ENCODE measurements at regions not wholly inside any gene's neighbourhood (a gene's known extent, or its start where the extent isn't known, plus 50 kb on each side); places are given as distances from the start of the nearest gene placed in this dataset.

DNA sequence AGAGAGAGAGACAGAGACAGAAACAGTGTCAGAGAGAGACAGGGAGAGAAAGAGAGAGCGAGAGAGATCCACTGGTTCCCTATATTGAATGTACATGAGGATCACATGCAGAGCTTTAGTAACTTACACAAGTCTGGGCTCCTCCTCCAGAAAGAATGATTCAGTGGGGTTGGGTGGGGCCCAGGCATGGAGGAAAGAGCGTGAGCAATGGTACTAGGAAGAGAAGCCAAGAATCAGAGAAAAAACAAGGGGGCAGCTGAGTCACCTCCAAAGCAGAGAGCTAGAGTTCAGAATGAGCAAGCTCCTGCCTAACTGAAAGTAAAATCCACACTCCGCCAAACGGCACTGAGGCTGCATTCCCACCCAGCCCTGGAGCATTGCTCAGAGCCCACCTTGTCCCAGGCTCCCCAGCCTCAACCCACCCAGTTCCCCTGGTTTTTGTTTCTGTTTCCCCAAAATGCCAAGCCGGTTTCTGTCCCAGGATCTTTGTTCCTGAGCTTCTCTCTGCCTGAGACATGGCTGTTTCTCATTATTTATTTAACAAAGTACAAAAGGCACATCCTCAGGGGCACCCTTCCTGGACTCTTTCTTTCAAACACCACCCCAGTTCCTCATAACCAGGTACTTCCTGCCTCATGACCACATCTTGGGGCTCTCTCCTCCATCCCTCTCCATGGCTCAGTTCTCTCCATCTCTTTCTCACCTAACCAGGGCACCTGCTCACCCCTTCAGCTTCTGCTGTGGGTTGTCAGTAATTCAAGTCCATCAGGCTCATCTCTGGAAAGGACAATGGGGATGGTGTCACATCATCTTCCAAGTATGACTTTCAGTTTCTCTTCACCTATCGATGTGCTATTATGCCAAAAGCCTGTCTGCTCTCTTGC, 670.3 kb upstream of the TBX3 start:
- peak; percentile 22 for DNase-seq (ENCODE audit: low spot score)
- in situ Hi-C loops (cut with MboI; ENCODE audit: low pct_unique_long_range_greater_than_20kb, low sequenced_read_pairs, unreplicated experiment) = no loop called here
- no peak for TF ChIP-seq CTCF (IDR thresholded peaks at IDR 0.05; ENCODE audit: extremely low read depth, insufficient read depth, missing control alignments)

GRCh38 chr12:115353467-115353866, 669.5 kb upstream of the TBX3 start:
- in situ Hi-C loops (cut with MboI; ENCODE audit: low pct_unique_long_range_greater_than_20kb, low sequenced_read_pairs, unreplicated experiment) = no loop called here
- TF ChIP-seq CTCF (IDR thresholded peaks at IDR 0.05; ENCODE audit: extremely low read depth, insufficient read depth, missing control alignments) = no peak

GRCh38 chr12:115351514-115352077, 667.6 kb upstream of the TBX3 start:
- in situ Hi-C loops (cut with MboI; ENCODE audit: low pct_unique_long_range_greater_than_20kb, low sequenced_read_pairs, unreplicated experiment) = no loop called here

More at GRCh38 chr12:115353467-115353866, 669.5 kb upstream of the TBX3 start:
- DNase-seq (ENCODE audit: low spot score) = no peak

GRCh38 chr12:115349711-115350110, 665.7 kb upstream of the TBX3 start:
- no peak for TF ChIP-seq CTCF (IDR thresholded peaks at IDR 0.05; ENCODE audit: extremely low read depth, insufficient read depth, missing control alignments)
- in situ Hi-C loops (cut with MboI; ENCODE audit: low pct_unique_long_range_greater_than_20kb, low sequenced_read_pairs, unreplicated experiment) = no loop called here

More at GRCh38 chr12:115351514-115352077, 667.6 kb upstream of the TBX3 start:
- no peak for DNase-seq (ENCODE audit: low spot score)
- no peak for TF ChIP-seq CTCF (IDR thresholded peaks at IDR 0.05; ENCODE audit: extremely low read depth, insufficient read depth, missing control alignments)

DNA sequence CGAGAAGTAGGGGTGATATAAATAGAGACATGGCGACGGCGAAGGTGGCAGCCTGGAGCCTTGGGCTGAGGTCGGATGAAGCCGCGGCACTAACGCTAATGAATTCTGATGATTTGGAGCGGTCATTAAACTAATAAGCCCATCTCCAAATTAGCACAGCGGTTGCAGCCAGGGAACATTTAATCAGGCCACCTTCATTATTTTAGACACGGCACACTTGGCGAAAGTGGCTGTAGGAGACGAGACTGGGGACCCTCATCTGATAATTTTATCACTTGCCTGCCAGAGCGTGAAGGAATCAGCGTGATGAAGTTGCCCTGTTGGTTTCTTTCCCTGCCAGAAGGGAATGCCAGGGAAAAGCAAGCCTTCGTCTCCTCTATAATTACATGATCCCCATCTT, 664.3 kb upstream of the TBX3 start:
- in situ Hi-C loops (cut with MboI; ENCODE audit: low pct_unique_long_range_greater_than_20kb, low sequenced_read_pairs, unreplicated experiment) = no loop called here
- TF ChIP-seq CTCF (IDR thresholded peaks at IDR 0.05; ENCODE audit: extremely low read depth, insufficient read depth, missing control alignments) = no peak
- no peak for DNase-seq (ENCODE audit: low spot score)

More at GRCh38 chr12:115349711-115350110, 665.7 kb upstream of the TBX3 start:
- DNase-seq (ENCODE audit: low spot score) = no peak

DNA sequence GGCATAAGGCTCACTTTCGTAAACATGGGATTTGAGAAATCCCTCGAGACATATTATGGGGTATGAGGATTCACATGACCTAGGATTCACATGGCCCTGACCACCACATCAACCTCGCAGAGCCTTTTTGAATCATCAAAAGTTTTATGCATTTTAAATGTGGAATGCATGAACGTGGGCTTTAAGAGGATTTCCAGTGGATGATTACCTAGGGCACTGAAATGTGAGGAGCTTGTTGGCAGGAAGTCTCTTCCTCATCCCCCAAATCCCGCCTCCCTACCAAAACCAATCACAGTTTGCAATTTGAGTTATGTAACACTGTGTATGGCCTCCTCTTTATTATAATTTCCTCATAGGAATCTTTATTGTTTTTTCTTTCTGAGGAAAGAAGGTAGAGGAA, 659.6 kb upstream of the TBX3 start:
- no peak for TF ChIP-seq CTCF (IDR thresholded peaks at IDR 0.05; ENCODE audit: extremely low read depth, insufficient read depth, missing control alignments)
- in situ Hi-C loops (cut with MboI; ENCODE audit: low pct_unique_long_range_greater_than_20kb, low sequenced_read_pairs, unreplicated experiment) = no loop called here
- no peak for DNase-seq (ENCODE audit: low spot score)

Data from GM13977 (cell line).